Esophagus (tissue), 2 donors: ENCODE measurements at regions not wholly inside any gene's neighbourhood (a gene's known extent, or its start where the extent isn't known, plus 50 kb on each side); places are given as distances from the start of the nearest gene placed in this dataset.

Experiments
- H3K27ac ChIP-seq, 2 donors: one replicate each; pipeline ENCODE4 v1.5.1; 2013; ENCODE audit warnings: low read depth in 2 of 2, mild to moderate bottlenecking in 2 of 2, inconsistent platforms in 1 of 2, low read length in 1 of 2, moderate library complexity in 1 of 2
- H3K27me3 ChIP-seq, 2 donors: one replicate each; pipeline ENCODE4 v1.6.1; 2013; ENCODE audit warnings: low read length in 2 of 2, control low read depth in 1 of 2, mild to moderate bottlenecking in 1 of 2; ENCODE audit not compliant: insufficient read depth in 2 of 2, control insufficient read depth in 1 of 2
- H3K36me3 ChIP-seq, 2 donors: one replicate each; pipeline ENCODE4 v1.6.1; 2013; ENCODE audit warnings: low read length in 1 of 2; ENCODE audit not compliant: control insufficient read depth in 2 of 2, insufficient read depth in 2 of 2
- H3K4me1 ChIP-seq, 2 donors: one replicate each; pipeline ENCODE4 v1.6.1; 2013; ENCODE audit warnings: low read length in 1 of 2; ENCODE audit not compliant: control insufficient read depth in 2 of 2, insufficient read depth in 2 of 2
- H3K4me3 ChIP-seq, 2 donors: one replicate each; pipeline ENCODE4 v1.5.1; 2013; ENCODE audit warnings: low read length in 2 of 2, mild to moderate bottlenecking in 2 of 2, low read depth in 1 of 2, moderate library complexity in 1 of 2
- H3K9me3 ChIP-seq, 2 donors: one replicate each; pipeline ENCODE4 v1.6.1; 2013; ENCODE audit warnings: mild to moderate bottlenecking in 2 of 2, low read depth in 1 of 2, low read length in 1 of 2, moderate library complexity in 1 of 2; ENCODE audit not compliant: control insufficient read depth in 2 of 2, insufficient read depth in 1 of 2
- WGBS, 2 donors: extraction: QIAGEN DNeasy Blood & Tissue Kit; methylation state at CpG; one replicate each; pipeline ENCODE4 v1.1.7; 2013; 5-methylcytosine and 5-hydroxymethylcytosine counted together
- donor health status: healthy with polysubstance abuse.
- donor health status: Bipolar disorder and iron deficiency.

DNA sequence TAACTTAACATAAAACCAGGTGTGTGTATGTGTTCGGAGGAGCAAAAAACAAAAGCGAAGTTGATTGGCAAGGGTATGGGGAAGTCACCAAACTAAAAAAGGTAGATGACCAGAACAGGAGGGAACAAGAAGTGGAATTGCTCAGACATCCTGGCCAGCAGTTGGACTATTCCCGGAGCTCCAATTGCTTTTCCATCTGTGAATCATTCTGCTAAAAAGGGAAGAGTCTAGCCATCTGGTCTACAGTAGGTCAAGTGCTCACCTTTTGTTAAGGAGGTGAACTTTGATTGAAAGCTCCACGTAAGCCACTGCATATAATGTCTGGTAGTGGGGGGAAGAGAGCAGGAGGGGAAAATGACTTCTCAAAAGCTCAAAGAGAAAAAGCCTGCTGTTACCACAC is 50.0 kb upstream of the BET1 start:
- Histone ChIP-seq H3K9me3 (no peaks in the 10 kb centered on the region), H3K27ac (no peak overlapping the region), H3K4me1 (no peaks in the 10 kb centered on the region), H3K36me3 (no peaks in the 10 kb centered on the region), H3K27me3 (no peaks in the 10 kb centered on the region), H3K4me3 (no peak overlapping the region)
- 63 to 69% methylated on average over 4 of the region's 4 CpGs for WGBS, 2 donors

DNA sequence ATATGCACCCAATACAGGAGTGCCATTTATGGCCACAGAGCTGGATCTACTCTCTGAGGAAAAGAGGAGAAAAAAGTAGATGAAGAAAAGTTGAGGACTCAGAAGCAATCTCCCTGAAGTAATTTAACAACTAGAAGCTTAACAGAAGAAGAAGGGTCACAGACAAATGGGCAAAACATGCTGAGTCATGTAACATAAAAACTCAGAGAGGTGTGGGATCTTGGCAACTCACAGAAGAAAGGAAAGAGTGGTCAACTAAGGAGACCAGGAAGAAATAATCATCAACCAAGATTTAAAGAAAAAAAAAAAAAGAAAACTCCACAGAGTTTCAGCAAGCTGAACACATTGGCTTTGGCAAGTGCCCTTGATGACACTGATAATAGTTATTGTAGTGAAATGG is 51.8 kb upstream of the BET1 start:
- H3K27me3 ChIP-seq: no peaks in the 10 kb centered on the region
- no peaks in the 10 kb centered on the region for H3K9me3 ChIP-seq
- H3K4me1 ChIP-seq: no peaks in the 10 kb centered on the region
- H3K27ac ChIP-seq: no peak overlapping the region
- no peak overlapping the region for H3K4me3 ChIP-seq
- no peaks in the 10 kb centered on the region for H3K36me3 ChIP-seq

DNA sequence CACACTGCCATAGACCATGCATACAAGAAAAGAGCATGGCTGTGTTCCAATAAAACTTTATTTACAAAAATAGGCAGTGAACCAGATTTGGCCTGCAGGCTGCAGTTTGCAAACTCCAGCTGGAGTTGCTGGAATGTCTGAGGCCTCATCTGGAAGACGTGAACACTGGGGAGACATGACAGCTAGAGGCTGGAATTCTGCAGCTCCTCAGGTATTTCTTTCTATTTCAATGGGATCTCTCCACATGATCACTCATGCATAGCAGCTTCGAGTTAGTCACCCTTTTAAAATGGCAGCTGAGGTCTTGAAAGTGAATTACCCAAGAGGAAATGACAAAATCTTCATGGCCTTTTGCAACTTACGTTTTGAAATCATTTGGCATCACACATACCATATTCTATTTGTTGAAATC is 52.6 kb upstream of the BET1 start:
- no peaks in the 10 kb centered on the region for H3K27me3 ChIP-seq
- no peaks in the 10 kb centered on the region for H3K4me1 ChIP-seq
- no peak overlapping the region for H3K27ac ChIP-seq
- H3K36me3 ChIP-seq: no peaks in the 10 kb centered on the region
- no peaks in the 10 kb centered on the region for H3K9me3 ChIP-seq
- H3K4me3 ChIP-seq: no peak overlapping the region
- 30 to 54% methylated on average over 3 of the region's 3 CpGs for WGBS, 2 donors

- 93 to 94% methylated on average over 4 of the region's 4 CpGs for WGBS, 2 donors
These were observed 53.8 kb upstream of the BET1 start for GRCh38 chr7:94057955-94058354.

DNA sequence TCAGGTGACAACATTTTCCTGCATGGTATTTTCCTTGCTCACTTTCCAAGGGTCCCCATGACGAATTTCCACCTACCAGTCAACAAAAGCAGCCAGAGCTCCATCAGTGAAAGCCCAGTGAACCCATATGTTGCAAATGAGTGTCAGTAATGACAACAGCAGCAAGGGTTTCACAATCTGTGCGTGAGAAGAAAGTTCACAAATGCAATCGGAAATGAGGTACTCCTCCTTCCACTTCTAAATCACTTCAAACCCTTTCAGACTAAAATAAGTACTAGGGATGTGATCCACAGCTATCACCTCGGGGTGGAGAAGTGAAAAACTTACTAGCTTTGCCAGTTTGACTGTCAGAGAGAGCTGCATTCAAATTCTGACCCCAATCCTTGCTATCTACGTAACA is 55.6 kb upstream of the BET1 start:
- Histone ChIP-seq H3K9me3 (no peaks in the 10 kb centered on the region), H3K36me3 (no peaks in the 10 kb centered on the region), H3K27ac (no peak overlapping the region), H3K4me3 (no peak overlapping the region), H3K27me3 (no peaks in the 10 kb centered on the region), H3K4me1 (no peaks in the 10 kb centered on the region)
- WGBS, 2 donors: 49 to 53% methylated on average over 5 of the region's 5 CpGs

More at GRCh38 chr7:94057955-94058354, 53.8 kb upstream of the BET1 start:
- Histone ChIP-seq H3K27ac (no peak overlapping the region), H3K4me3 (no peak overlapping the region), H3K36me3 (no peaks in the 10 kb centered on the region), H3K27me3 (no peaks in the 10 kb centered on the region), H3K9me3 (no peaks in the 10 kb centered on the region), H3K4me1 (no peaks in the 10 kb centered on the region)

DNA sequence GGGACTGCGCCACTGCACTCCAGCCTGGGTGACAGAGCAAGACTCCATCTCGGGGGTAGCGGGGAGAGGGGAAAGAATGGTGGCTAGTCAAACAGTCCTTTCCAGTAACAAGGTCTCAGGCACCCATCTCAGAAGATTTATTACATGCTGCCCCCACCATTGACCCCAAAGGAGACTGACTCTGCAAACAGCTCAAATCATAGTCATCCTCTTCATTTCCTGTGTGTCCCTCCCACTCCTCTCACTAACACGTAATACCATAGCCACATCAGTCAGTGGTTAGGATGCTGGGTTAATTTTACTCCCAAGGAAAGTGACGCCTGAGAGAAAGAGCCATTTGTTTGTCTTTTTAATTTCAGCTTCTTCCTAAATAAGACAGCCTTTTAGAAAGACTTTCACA is 56.6 kb upstream of the BET1 start:
- Histone ChIP-seq H3K36me3 (no peaks in the 10 kb centered on the region), H3K27me3 (no peaks in the 10 kb centered on the region), H3K9me3 (no peaks in the 10 kb centered on the region), H3K4me1 (no peaks in the 10 kb centered on the region), H3K4me3 (no peak overlapping the region), H3K27ac (no peak overlapping the region)
- 53 to 58% methylated on average over 5 of the region's 5 CpGs for WGBS, 2 donors

GRCh38 chr7:94061326-94061725 is 57.2 kb upstream of the BET1 start:
- Histone ChIP-seq H3K27me3 (no peaks in the 10 kb centered on the region), H3K4me3 (no peak overlapping the region), H3K36me3 (no peaks in the 10 kb centered on the region), H3K27ac (no peak overlapping the region), H3K9me3 (no peaks in the 10 kb centered on the region), H3K4me1 (no peaks in the 10 kb centered on the region)
- 66 to 72% methylated on average over 3 of the region's 3 CpGs for WGBS, 2 donors

DNA sequence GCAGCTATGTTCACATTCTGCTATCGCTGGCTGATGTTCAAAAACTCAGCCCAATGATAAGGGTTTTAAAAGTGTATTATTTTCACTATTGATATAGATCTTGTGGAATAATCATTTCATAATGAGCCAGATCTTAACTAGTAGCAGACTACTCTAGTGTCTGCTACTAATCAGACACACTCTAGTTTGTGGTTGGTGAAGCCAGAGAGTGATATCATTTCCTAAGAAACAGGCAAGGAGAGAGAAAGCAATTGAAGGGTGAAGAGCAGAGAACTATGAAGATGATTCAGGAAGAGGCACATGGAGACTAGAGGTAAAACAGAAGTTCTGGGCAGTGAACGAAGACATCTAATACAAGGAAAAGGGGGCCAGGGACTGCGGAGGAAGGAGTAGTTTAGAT is 58.2 kb upstream of the BET1 start:
- H3K27me3 ChIP-seq: no peaks in the 10 kb centered on the region
- no peaks in the 10 kb centered on the region for H3K36me3 ChIP-seq
- H3K9me3 ChIP-seq: no peaks in the 10 kb centered on the region
- no peak overlapping the region for H3K4me3 ChIP-seq
- H3K27ac ChIP-seq: no peak overlapping the region
- WGBS, 2 donors: 82 to 90% methylated on average over 3 of the region's 3 CpGs
- no peaks in the 10 kb centered on the region for H3K4me1 ChIP-seq

- no peak overlapping the region for H3K27ac ChIP-seq
- H3K4me3 ChIP-seq: no peak overlapping the region
- 47 to 56% methylated on average over 4 of the region's 4 CpGs for WGBS, 2 donors
- no peaks in the 10 kb centered on the region for H3K27me3 ChIP-seq
- H3K36me3 ChIP-seq: no peaks in the 10 kb centered on the region
- no peaks in the 10 kb centered on the region for H3K9me3 ChIP-seq
- H3K4me1 ChIP-seq: no peaks in the 10 kb centered on the region
These were observed 60.5 kb upstream of the BET1 start for GRCh38 chr7:94064541-94065191.

DNA sequence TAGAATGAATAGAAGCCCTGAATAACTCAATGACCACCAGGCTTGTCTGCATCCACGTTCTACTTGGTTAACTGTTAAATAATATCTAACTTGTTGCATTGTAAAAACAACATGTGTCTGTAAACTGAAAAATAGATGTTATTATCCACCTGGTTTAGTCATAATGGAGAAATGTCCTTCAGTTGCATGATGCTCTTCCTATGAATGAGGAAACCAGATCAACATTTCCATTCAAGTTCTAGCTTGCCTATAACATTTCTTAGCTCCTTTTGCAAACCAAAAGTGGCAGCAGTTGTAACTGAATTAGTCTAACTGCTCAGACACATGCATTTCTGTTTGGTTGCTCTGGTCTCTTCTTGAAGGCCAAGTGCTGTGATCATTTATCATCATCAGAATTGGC is 62.9 kb upstream of the BET1 start:
- no peaks in the 10 kb centered on the region for H3K27me3 ChIP-seq
- no peak overlapping the region for H3K27ac ChIP-seq
- WGBS, 2 donors: 60 to 69% methylated on average over 1 of the region's 1 CpG
- no peaks in the 10 kb centered on the region for H3K4me1 ChIP-seq
- no peaks in the 10 kb centered on the region for H3K36me3 ChIP-seq
- no peak overlapping the region for H3K4me3 ChIP-seq
- H3K9me3 ChIP-seq: no peaks in the 10 kb centered on the region
